ENCODE measurements at regions not wholly inside any gene's neighbourhood (a gene's known extent, or its start where the extent isn't known, plus 50 kb on each side); places are given as distances from the start of the nearest gene placed in this dataset.

DNA sequence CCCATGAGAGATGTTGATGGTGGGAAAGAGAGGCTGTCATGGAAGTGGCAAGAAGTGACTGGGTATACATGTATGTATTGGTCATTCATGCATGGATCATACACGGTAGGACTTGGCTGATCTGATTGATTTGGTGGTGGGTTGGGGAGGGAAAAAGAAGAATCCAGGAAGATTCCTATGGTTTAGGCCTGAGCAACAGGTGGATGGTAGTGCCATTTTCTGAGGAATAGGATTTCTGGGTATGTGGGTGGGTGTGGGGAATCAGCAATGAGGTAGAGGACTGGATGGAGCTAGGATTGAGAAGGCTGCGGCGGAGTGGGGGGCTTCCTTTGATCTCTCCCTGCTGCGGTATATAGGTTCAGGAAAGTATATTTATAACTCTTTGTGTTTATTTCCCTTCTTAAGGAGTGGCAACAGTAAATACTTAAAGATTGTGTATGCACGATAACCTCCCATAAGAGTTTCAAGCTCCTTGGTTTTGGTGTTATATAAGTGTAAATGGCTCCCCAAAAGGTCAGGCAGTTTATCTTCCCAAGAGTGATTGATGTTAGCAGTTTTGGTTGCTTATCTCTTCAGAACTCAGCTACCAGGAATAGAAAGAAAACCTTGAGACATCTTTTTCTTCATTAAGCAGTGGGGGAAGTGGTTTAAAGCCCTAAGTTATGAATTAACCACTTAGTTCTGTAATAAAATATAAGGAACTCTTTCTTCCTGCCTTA is 100.1 kb downstream of the LSMEM1 start:
- TF ChIP-seq, protein P1, sequence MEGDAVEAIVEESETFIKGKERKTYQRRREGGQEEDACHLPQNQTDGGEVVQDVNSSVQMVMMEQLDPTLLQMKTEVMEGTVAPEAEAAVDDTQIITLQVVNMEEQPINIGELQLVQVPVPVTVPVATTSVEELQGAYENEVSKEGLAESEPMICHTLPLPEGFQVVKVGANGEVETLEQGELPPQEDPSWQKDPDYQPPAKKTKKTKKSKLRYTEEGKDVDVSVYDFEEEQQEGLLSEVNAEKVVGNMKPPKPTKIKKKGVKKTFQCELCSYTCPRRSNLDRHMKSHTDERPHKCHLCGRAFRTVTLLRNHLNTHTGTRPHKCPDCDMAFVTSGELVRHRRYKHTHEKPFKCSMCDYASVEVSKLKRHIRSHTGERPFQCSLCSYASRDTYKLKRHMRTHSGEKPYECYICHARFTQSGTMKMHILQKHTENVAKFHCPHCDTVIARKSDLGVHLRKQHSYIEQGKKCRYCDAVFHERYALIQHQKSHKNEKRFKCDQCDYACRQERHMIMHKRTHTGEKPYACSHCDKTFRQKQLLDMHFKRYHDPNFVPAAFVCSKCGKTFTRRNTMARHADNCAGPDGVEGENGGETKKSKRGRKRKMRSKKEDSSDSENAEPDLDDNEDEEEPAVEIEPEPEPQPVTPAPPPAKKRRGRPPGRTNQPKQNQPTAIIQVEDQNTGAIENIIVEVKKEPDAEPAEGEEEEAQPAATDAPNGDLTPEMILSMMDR (IDR thresholded peaks at IDR 0.05): no peak
- no peak for TF ChIP-seq POLR2A (IDR thresholded peaks at IDR 0.05)

All from upper lobe of left lung (tissue), 4 donors.